ENCODE measurements at regions not wholly inside any gene's neighbourhood (a gene's known extent, or its start where the extent isn't known, plus 50 kb on each side); places are given as distances from the start of the nearest gene placed in this dataset.
"Not testable (repeated sequence)": the region's sequence is repeated elsewhere in the genome, so short reads cannot be mapped to it uniquely, and the experiment has no call there.

GRCh38 chr5:159456722-159457465, 126.6 kb upstream of the IL12B start:
- no peak for DNase-seq (ENCODE audit: low spot score)

DNA sequence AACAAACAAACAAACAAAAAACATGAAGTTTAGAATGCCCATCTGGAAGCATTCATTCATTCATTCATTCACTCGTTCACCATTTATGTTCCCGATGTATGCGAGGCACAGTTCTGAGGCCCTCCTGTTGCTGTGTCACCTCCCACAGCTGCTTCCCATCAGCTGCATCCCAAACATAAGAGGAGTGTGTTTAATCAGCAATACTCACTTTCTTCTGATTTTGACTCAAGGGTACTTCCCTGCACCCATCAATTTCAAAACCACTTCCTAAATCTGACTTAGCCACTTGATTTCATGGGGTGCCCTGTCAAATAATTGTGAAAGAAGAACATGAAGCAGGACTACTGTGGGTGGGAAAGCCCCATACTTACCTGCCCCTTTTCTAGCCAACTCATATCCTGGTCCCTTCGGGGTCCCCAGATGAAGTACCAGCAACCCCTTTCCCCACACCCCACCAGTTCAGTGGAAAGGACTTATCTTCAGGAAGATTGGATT, 128.0 kb upstream of the IL12B start:
- DNase-seq (ENCODE audit: low spot score), result no peak

DNA sequence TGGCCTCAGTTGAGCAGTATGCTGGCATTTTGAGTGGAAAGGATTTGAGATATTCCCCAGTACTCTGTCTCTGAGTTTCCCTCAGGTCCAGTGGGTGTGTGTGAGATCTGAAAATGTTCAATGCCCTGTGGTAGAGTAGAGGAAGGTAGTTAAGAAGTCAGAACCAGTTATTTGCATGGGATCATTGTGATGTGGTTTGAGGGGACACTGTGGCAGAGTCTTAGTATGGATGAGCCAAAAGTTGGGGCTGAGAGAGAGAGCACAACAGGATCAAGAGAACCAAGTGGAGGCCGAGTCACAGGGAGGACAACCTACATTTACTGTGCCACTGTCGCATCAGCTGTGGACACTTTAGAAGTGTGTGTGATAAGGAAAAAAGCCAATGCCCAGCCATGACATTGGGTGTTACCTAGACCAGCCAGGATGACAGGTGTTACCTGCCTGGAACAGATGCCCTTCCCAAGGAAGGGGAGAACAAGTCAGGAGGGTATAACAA, 128.9 kb upstream of the IL12B start:
- DNase-seq (ENCODE audit: low spot score), result no peak

DNA sequence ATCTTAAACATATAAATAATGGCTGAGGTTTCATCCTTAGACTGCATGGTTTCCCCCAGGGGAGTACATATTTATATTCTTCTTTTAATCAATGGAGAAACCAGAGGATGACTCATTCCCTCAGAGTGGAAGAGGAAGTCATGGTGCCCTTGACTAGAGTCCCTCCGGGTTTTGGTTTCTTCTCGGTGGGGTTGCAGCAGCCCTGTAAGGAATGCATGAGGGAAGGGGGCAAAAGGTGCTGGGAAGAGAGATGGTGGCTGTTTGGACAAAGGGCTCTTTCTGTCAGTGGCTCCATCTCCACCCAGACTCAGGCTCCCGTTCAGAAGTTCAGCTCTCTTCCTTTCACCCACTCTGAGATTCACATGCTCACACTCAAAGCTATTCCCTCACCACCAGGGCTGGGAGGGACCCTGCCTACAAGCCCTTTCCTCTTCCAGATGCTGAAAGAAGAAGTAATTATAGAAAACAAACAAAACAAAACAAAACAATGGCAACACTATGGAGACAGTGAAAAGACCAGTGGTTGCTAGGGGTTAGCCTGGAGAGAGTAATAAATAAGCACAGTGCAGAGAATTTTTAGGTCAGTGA, 129.8 kb upstream of the IL12B start:
- DNase-seq (ENCODE audit: low spot score), result no peak

- no peak for DNase-seq (ENCODE audit: low spot score)
These were observed 133.5 kb upstream of the IL12B start for GRCh38 chr5:159463590-159464321.

- DNase-seq (ENCODE audit: low spot score), result no peak
These were observed 135.3 kb upstream of the IL12B start for GRCh38 chr5:159465604-159466003.

DNA sequence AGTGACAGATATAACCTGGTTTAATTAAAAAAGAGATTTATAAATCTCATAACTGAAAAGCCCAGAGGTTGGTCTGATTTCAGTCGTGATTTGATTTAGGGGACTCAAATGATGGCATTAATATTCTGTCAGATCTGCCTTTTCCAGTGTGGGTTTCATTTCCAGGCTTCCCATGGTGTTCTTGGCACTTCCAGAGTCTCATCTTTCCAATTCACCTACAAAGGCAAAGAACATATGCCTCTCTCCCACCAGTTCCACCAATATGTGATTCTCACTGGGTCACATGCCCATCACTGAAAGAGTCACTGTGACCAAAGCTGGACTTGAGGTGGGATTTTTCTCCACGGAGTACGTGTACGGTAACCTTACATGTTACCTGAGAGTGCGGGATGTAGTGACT, 137.4 kb upstream of the IL12B start:
- no peak for DNase-seq (ENCODE audit: low spot score)

GRCh38 chr5:159469496-159470372, 139.4 kb upstream of the IL12B start:
- no peak for DNase-seq (ENCODE audit: low spot score)

DNA sequence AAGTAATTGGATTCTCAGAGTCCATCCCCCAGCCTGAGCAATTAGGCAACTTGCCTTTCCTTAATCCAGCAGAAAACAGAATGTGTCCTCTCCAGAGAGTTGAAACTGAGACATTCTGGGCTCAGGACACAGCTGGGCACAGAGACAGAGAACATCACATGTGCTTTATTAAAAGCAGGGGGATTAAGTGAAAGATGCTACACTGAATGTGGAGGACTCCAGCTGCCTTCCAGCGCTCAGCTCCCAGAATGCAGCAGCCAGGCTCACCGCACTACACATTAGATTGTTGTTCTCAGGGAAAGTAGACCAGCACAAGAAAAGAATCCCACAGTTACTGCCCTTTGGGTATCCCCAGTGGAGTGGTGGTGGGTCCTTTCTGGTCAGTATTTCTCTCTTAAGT, 141.6 kb upstream of the IL12B start:
- no peak for DNase-seq (ENCODE audit: low spot score)

DNA sequence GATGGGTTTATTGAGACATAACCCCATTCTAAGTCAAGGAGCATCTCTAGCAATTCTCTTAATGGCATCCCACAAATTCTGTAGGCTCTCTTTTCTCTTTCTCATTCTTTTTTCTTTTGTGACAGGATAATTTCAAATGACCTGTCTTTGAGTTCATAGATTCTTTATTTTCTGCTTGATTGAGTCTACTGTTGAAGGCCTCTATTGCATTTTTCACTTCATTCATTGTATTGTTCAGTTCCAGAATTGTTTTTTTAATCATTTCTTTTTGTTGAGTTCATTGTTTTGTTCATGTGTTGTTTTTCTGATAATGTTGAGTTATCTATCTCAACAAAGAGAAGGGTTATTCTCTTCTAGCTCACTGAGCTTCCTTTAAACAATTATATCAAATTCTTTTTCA, 144.7 kb upstream of the IL12B start:
- no peak for DNase-seq (ENCODE audit: low spot score)

GRCh38 chr5:159478950-159479349, 148.7 kb upstream of the IL12B start:
- DNase-seq (ENCODE audit: low spot score), result no peak

- no peak for DNase-seq (ENCODE audit: low spot score)
These were observed 150.6 kb upstream of the IL12B start for GRCh38 chr5:159480849-159481248.

- no peak for DNase-seq (ENCODE audit: low spot score)
These were observed 151.5 kb upstream of the IL12B start for GRCh38 chr5:159481751-159482150.

GRCh38 chr5:159486836-159487235, 156.5 kb upstream of the IL12B start:
- no peak for DNase-seq (ENCODE audit: low spot score)

GRCh38 chr5:159488516-159488915, 158.2 kb upstream of the IL12B start:
- no peak for DNase-seq (ENCODE audit: low spot score)

DNA sequence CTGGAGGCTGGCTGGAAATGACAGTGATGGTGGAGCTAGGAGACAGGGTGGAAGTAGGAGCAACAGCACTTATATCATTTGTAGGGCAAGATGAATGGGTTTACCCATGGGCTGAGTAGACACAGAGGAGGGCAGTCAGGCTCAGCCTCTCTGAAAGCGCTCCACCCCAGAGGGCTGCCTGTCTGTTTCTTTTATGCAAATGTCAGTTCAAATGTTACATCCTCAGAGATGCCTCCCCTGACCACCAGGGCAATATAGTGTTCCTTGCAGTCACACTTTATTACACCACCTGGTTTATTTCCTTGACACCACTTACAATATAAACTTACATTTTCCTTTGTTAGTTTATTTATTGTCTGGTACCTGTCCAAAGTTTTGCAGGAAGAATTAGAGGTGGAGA, 159.5 kb upstream of the IL12B start:
- no peak for DNase-seq (ENCODE audit: low spot score)

- no peak for DNase-seq (ENCODE audit: low spot score)
These were observed 160.2 kb upstream of the IL12B start for GRCh38 chr5:159490507-159490906.

DNA sequence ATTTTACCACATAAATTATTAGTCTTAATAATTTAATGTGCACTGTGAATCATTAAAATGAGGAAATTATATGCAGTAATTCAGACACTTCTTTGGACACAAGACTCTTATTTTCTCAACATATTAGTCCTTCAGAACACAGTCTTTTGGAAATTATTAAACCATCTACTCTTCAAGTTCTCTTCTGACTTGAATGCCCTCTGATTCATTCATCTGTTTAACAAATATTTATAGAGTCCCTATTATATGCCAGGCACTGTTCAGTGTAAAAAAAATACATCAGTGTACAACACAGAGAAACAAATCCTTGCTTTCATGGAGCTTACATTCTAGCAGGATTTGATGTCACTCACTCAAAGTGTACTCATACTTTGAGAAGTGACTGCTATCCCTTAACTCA, 163.4 kb upstream of the IL12B start:
- no peak for DNase-seq (ENCODE audit: low spot score)

DNA sequence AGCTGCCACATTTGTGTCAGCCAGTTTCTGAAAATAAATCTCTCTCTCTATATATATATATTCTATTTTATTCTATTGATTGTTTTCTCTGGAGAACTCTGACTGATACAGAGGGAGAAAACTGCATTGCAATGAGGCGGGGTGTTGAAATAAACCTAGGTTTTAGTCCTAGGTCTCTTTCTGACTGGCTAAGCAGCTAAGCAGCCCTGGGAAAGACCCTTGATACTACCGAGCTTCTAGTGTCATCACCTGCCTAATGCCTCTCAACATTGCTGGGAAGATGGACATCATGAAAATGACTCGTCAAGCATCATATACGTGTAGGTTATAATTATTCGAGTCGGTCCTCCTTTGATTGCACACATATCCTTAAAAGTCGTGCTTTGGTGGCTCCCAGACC, 166.5 kb upstream of the IL12B start:
- no peak for DNase-seq (ENCODE audit: low spot score)

DNA sequence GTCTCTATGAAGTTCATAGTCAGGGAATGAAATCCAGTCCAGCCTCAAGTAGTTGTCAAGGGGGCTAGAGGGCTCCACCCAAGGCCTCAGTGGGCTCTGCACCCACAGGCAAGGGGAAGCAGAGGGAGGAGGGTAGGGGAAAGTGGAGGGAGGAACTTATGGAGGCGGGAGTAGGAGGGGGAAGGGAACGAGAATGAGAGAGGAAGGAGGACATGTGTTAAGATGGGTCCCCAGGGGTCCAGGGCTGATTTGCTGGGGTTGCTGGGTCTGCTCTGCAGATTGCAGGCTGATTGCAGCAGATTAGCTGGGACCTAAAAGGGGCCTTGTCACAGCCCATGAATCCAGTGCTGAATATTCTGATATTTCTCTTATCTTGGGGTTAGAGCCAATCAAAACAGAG, 166.9 kb upstream of the IL12B start:
- no peak for DNase-seq (ENCODE audit: low spot score)

GRCh38 chr5:159498630-159499029, 168.3 kb upstream of the IL12B start:
- DNase-seq (ENCODE audit: low spot score), result no peak

DNA sequence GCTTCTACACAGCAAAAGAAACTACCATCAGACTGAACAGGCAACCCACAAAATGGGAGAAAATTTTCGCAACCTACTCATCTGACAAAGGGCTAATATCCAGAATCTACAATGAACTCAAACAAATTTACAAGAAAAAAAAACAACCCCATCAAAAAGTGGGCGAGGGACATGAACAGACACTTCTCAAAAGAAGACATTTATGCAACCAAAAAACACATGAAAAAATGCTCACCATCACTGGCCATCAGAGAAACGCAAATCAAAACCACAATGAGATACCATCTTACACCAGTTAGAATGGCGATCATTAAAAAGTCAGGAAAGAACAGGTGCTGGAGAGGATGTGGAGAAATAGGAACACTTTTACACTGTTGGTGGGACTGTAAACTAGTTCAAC, 171.8 kb upstream of the IL12B start:
- not testable (repeated sequence) for DNase-seq (ENCODE audit: low spot score)

Data from ureter (tissue), 1 donor.